NCI-H345 treated with DMSO at 0.1 percent for 48 hours (cell line): ENCODE measurements at regions not wholly inside any gene's neighbourhood (a gene's known extent, or its start where the extent isn't known, plus 50 kb on each side); places are given as distances from the start of the nearest gene placed in this dataset.

ENCODE experiments used
- DNase-seq: peaks from one replicate; lab custom pipeline; 2025; ENCODE audit not compliant: unreplicated experiment; lab: John Stamatoyannopoulos, UW

DNA sequence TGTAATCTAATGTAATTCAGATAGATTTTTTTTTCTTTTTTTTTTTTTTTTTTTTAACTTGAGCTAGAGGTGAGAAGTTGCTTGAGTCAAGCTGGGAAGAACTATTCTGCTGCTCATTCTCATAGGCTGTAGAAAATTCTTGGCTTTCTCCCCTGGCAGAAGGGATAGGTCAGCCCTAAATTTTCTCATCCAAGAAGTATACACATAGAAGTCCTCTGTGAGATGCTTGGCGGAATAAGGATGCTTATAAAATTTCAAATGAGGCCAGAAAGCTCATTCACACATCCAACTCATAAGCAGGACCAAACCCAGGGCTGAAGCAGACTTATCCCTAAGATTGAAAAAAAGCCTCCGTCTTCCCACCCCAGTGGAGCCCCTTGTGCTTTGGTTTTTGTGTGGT, 572.5 kb downstream of the SQOR start:
- DNase-seq, result no peak

DNA sequence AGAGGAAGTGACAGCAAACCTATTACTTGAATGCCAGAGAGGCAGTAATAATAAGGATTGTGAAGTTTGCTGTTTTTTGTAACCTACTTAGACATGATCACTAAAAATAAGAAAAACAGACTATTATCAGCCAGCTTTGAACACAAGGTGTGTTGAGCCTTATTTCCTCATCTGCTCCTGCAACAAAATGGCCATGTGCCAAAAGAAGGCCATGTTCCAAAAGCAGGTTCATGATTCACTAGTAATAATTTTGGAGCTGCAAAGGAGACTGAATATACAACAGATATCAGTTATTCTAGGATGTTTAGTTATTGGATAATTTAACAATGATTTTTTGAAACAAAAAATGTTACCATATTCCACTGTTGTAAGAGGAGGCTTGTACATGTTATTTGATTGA, 578.7 kb downstream of the SQOR start:
- no peak for DNase-seq

DNA sequence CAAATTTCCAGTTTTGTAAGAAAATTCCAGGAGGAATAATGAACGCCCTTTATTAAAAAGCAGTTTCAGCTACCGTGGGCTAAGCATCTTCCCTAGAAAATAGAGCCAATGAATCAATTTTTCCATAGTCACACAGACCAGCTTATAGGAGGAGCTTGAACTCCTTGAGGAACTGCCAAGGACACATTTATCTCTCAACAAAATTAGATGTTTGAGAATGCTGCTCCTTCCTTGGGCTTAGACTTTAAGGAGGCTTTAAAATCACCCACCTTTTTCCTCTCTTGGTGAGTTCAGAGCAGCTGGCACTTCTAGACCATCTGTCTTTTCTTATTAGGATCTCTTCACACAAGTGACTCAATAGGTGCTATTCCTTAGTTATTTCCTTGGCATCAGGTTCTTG, 588.0 kb downstream of the SQOR start:
- DNase-seq, result no peak

DNA sequence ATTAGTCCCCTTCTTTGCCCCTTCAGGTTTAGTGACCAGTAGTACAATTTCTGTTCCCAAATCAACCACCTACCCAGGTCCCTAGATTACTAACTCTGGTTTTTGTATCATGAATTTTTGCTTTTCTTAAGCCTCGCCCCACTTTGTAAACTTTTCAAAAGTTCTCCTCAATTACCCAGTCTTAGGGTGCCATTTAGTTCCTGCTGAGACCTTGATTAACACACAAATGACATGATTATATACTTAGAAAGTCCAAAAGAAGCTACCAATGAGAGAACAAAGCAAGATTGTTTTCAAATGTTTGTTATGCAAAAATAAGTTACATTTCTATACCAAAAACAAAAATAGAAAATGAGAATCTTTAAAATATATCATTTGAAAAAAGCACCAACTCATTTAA, 594.4 kb downstream of the SQOR start:
- DNase-seq, result no peak

DNA sequence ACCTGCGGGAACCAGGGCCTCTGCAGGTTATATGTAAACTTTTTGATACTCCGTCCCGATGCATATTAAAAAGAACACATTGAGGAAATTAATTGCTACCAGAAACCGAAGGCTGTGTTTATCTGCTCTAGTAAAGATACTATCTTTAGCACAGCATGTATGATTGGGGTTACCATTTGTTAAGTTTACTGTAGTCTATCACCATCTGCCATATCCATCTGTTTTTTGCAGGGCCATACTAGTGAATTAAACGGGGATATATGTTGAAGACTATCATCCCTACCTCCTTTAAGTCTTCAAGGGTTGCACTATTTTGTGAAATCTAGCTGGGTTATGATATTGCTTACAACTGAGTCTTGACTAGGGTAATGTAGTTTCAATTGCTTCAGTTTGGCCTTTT, 597.0 kb downstream of the SQOR start:
- no peak for DNase-seq

DNA sequence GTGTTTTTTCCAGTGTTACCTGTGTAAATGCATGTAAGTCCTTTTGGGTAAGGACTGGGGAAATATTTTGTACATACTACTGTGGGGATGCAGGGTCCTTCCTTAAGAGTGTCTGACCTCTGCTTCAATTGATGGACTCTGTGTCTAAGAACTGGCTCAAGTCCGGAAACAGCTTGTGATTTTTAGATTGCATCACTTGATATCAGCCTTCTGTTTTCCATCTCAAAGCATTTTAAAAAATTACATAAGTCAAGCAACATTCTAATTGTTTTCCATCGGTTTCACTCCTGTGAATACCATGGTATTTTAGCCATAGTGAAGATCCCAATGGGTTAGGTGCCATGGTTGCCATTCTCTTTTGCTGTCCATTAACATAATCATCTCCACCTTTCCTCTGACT, 597.6 kb downstream of the SQOR start:
- DNase-seq, result no peak

DNA sequence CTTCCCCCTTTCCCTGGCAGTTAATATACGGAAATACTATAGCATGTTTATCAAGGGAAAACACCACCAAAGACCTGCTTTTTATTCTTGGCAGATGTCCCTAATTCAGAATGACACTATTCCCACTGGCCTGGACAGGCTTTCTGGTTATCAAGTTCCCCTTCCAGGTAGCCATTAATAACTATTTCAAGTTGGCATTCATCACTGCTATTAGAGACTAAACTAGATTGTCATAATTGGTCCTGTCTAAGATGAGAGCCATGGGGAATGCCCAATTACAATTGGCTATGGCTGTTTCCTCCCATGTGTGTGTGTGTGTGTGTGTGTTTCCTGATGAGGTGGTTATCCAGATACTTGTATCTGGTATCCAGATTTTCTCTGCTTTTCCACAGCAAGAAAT, 608.1 kb downstream of the SQOR start:
- DNase-seq, result no peak

DNA sequence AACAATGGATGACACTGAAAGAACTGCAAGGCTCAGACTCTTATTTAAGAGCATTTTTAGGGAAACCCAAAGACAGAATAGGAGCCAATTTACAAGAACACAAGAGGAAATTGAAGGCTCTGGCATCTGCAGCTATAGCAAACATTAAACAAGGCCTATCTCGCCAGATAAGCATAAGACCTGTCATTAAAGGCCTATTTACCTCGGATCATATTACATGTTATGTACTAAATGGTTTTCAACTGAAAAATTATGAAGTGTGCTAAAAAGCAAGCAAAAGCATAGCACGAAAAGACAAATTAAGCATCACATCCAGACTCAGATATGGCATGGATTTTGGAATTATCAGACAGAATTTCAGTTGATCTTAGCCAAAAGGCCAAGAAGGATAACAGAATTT, 617.1 kb downstream of the SQOR start:
- DNase-seq, result peak; percentile 3

DNA sequence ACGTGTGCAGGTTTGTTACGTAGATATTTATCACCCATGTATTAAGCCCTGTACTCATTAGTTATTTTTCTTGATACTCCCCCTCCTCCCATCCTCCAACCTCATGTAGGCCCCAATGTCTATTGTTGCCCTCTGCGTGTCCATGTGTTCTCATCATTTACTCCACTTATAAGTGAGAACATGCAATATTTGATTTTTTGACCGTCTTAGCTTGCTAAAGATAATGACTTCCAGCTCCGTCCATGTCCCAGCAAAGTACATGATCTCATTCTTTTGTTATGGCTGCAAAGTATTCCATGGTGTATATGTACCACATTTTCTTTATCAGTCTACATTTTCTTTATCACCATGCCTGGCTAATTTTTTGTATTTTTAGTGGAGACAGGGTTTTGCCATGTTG, 623.2 kb downstream of the SQOR start:
- DNase-seq, result no peak

DNA sequence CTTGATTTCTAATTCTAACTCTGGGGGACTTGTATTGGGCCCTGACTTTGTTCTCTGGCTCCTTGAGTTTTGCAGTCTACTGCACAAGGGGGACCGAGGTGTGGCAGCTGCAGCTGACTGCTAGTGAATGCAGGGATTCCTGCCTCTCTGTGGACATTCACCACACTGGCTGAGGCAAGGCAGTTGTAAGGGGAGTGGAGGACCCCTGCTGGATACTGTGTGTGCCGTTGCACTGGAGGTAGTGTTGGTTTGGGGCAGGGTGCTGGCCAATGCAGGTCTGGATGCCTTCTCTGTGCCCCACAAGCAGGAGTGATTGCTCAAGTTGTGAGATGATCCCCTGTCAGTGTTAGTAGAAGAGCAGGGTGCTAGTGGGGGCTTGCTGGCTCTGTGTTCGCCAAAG, 626.1 kb downstream of the SQOR start:
- DNase-seq, result no peak

DNA sequence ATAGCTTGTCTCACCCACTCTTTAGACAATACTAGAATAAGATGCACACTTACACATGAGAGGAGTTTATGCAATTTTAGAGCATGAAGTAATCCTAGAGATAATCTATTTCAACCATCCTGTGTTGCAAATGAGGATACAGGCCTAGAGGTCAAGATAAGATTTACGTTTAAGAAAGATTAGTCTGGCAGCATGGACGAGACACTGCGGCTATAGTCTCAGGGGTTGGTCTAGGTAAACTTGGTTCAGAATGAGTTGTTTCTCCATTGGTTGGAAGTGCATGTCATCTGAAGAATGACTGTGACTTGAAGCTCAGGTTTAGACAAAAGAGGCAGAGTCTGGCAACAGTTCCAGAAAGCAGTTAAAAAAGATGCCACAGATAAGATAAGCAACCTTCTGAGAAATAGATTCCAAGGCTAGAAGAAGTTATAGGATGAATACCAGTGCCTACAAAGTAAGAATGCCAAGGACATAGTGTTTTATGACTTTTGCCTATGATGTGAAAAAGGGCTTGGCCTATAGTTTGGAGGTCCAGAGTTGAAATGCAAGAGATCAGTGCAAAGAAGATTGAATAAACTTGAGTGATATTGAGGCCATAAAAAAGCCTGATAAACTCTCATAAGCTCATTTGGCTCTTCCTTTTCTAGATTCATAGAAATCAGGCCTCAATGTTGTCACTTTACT, 631.0 kb downstream of the SQOR start:
- DNase-seq, result no peak

DNA sequence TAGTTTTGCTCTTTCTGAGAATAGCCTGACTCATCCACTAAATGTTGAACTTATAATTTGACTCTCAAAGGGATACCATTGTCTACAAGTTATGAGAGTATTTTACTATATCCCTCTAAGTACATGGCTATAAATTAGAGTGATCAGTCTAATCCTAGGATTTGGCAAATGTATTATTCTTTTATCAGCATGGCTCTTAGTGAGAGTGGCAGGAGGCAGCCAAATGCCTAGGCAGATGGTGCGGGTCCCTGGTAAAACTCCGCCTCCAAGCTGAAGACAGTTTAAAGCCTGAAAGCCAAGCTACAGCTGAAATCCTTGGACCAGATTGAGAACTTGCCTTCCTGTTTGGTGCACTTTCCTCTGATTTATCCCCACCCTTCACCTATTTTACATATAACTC, 631.8 kb downstream of the SQOR start:
- no peak for DNase-seq

DNA sequence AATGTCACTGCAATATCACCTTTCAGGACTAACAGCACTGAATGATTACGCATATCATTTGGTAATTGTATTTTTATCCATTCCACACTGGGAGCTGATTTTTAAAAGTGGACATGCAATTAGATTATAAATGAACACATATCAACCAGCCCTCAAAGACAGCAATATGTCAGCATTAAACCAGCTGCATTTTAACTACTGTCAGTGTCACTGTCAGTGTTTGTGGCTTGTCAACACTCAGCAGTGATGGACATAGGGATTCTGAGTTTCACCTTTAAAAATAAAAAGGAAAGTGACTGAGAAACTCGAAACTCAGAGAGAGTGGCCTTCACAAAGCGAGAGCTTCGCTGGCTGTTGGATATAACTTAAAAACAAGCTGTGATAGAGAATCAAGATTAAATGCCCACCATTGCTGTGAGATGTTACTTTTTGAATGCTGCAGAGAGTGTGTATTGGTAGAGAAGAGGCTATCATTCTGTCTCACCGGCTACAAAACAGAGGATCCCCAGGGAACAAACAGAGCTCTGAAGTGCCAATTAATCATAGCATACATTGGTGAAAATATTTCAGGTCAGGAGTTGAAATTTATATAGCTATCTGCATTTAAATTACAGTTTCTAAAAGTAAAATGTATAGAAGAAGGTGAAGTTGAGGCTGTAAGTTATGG, 635.8 kb downstream of the SQOR start:
- no peak for DNase-seq

DNA sequence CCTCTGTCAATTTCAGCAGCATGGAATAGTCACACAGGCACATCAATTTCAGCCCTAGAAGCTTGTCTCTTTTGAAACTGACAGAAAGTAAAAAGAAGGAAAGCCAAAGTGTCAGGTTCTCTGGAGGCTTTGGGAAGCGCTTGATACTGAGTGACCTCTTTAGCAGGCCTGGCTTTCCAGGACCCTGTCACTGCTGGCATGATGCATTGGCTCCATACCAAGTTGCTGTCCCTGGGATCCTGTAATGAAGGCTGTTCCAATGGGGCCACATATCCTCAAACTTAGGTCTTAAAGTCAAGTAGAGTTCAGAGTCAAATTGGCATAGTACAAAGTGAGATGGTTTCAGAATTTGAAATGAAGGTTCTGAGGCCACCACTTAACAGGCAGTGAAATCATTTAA, 640.9 kb downstream of the SQOR start:
- no peak for DNase-seq

DNA sequence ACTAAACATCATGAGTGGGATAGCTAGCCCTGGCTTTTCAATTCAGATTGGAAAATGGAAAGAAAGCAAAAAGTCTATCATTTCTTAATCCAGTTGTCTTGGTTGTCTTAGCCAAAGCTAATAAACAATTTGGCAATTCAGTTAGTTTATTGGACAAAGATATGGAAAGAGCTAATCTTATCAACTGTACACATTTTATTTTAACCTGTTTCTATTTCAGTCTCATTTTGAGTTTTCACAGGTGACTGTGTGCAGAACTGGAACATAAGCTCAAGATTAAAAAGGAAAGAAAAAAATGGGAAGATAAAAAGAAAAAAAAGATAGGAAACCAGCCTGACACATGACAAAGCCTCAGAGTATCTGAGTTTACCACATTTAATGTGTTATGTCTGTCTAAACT, 642.6 kb downstream of the SQOR start:
- no peak for DNase-seq

DNA sequence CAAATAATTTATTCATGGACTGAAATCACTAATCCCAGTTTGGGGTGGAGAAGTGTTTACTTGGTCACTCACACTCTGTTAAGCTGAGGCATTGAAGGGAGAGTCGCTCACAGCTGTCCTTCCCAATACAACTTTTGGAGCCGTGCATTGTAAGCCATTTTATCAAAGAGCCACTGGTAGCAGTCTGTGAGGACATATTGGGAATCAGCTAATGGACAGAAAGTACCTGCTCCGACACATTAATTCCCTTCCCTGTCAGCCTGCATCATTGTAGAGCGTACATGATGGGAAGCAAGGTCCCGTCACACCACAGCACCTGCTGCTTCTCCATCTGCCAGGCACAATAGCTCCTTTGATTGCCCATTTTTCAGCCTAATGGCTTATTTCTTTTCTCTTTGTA, 643.2 kb downstream of the SQOR start:
- peak; percentile 54 for DNase-seq

DNA sequence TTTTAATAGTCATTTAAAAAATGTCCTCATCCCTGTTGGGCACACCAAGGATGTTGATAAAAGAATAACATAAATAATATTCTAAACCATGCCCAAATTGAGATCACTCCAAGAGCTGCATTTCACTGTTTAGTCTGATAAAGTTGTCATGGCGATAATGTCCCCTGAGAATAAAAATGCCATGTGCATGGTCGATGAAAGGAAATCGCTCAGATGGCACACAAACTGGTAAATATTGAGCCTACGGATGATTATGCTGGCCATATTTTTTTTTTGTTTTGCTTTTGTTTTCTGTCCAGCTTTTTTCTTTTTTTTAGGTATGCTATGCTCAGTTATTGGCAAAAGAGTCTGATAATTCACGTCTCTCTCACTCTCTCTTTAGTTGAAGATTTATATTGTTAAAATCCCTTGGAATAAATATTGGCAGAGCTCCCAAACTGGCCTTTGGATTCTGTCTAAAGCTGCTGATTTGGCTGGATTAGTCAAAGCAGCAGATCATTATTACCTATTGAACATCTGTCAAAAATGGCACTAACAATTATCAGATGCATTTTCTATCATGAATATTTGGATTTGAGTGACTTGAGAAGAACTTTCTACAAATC, 643.8 kb downstream of the SQOR start:
- DNase-seq, result no peak

DNA sequence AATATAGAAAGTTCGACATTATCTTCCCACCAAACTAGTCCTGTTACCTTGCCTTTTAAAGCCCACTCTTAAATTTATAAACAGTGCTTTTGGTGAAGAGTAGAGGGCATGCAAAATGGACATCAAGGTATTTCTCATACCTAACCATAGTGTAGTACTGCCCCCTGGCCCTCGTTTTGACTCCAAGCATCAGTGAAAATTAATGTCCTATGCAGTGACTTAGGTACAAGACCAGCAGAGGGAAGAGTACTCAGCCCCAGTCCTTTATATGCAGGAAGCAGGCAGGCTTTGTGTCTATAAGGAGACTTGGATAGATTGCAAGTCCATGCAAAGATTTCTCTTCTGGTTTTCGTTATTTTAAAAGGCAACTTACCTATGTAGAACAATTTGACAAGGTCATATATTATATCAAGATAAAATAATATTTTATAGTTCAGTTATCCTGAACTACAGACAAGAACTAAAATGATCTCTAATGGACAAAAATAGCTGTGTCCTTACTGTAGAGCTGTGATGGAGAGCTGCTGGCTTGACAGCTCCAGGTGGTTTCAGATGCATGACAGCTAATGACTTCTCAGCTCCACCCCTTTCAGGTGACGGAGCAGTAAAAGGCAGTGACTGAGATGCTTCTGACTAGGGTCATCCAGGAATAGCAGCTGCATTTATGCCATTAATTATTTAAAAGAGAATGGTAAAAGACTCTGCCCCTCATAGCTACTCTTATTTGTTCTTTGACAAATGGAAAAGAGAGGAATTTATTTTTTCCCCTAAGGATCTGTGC, 646.1 kb downstream of the SQOR start:
- DNase-seq, result peak; percentile 36

DNA sequence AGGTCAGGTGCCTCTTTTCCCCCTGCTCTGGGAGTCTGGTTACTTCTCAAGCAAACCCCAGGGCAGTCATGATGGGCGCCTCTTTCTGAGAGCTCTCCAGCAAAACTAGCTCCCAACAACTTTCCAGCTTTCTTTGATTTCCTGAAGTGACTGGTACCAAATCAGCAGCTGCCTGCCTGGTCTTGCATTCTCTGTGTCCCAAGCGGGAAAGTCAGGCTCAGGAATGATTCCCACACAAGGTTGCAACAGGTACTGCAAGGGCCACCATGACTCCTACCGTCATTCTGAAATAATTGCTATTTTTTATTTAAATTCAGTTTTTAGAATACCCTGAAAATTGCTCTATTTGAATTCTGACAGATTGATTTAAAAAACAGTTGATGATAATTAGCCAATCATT, 658.7 kb downstream of the SQOR start:
- DNase-seq, result no peak

DNA sequence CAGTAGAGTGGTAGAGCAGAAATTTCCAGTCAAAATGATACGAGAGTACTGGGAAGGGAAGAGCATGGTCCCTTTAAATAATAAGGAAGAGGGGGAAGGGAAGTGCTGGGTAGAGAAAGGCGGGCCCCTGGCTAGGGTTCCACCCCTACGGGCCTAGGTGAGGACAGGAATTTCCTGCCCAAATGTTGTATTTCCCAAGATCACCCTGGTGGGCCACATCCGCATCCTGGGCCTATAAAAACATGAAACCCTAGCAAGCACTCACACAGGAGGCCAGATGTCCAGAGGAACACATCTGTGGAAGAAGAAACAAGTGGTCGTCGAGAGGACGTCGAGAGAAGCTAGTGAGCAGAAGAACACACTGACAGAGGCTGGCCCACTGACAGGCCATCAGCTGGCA, 661.2 kb downstream of the SQOR start:
- no peak for DNase-seq

DNA sequence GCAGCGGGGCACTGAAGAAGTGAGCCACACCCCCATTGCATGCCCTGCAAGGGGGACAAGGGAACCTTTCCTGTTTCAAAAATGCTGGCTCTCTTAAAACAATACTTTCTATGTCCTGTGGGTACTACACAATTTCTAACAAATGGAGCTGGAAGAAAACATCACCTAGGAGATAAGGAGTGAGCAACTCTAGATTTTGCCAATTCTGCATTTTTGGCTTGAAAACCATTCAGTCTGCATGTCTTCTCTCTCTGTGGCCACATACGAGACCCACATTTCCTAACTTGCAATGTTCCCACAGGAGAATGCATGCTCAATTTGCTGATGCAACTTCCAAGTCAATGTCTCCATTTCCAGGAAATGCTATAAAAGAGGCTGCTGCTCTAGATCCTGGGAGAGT, 662.0 kb downstream of the SQOR start:
- DNase-seq, result no peak

DNA sequence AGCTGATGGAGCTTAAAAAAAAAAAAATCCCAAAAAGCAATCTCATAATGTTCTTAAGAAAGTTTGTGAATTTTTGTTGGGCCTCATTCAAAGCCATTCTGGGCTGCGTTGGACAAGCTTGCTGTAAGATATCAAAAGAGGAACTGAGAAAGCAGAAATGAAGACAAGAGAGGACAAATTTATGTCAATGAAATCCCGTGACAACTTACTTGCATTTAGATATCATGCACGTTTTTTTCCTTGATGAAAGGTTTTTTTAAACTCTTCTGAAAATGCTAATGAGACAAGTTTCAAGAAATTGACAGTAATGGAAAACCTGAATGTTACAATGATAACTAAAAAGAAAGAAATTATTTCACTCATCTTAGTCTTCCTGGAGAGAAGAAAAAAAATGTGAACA, 662.9 kb downstream of the SQOR start:
- DNase-seq, result no peak
